HG03025 (cell line): ENCODE measurements at regions not wholly inside any gene's neighbourhood (a gene's known extent, or its start where the extent isn't known, plus 50 kb on each side); places are given as distances from the start of the nearest gene placed in this dataset.
A peak's percentile ranks its signal among the peaks of the same experiment; 100 is the strongest.
"Not testable (repeated sequence)": the region's sequence is repeated elsewhere in the genome, so short reads cannot be mapped to it uniquely, and the experiment has no call there.

Experiments
- ATAC-seq: cut with Tn5 transposase; IDR thresholded peaks from one replicate; pipeline ENCODE4 v1.9.1; 2021; ENCODE audit warnings: mild to moderate bottlenecking, moderate library complexity; ENCODE audit not compliant: unreplicated experiment, low FRiP score

DNA sequence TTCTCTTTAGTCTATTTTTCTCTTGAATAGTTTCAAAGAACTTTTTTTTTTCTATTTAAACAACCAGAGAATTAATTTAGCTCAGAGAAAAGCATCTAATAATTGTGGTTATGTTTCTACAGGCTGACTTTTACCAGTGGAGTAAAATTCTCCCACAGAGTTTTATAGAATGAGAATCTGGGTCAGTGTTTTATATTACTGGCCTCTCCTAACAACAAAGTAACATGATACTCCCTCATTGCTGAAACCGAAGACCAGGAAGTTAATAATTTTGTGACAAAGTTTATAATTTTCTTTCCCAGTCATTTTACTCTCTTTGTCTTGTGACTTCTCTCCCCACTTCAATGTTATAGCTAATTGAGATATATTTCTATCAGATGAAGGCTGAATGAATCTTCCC, 946.9 kb downstream of the EPHA3 start:
- no peak for ATAC-seq

DNA sequence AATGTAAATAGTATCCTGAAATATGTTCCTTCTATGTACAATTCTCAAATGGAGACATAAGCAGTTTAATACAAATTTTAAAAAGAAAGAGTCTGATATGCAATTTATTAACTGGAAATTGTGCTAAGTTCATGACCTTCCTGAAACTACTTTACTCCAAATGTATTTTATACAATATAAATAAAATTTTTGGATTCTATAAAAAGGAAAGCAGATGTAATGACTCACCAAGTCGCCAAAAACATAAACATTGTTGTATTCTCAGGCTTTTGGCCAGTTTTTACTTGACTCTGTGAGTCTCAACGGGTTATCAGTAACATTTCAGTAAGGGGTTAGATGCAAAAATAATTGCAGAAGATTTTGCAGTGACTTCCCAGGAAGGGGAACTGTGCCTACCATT, 948.2 kb downstream of the EPHA3 start:
- no peak for ATAC-seq

DNA sequence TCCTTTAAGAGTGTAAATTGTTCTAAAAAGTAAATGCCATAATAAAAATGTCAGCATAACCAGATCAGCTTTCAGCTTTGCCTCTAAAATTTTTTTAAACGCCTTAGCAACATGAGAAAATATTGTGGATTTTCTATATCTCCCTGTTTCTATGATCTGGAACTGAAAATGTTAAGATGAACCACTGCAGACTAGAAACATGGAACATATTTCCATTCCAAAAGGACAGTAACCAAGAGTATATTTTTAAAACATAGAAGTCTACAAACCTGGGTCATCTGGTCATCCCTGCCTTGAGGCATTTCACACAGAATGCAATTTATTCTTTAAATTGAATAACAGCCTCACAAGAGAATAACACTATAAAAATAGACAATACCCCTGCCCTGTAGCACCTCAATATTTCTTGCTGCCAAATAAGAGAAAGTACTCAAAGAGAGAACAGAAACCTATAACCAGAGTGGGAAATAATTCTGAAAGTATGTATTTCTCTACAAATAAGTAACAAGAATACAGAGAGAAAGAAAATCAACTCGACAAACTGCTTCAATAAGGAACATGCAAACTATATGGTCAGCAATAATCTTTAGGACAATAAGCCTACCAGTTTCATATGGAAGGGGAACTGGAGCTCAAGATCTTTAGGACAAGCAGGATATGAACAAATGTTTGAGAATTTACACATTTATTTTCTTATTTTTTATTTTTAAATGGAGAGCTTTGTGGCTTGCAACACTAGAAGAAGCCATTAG, 949.0 kb downstream of the EPHA3 start:
- ATAC-seq = no peak

DNA sequence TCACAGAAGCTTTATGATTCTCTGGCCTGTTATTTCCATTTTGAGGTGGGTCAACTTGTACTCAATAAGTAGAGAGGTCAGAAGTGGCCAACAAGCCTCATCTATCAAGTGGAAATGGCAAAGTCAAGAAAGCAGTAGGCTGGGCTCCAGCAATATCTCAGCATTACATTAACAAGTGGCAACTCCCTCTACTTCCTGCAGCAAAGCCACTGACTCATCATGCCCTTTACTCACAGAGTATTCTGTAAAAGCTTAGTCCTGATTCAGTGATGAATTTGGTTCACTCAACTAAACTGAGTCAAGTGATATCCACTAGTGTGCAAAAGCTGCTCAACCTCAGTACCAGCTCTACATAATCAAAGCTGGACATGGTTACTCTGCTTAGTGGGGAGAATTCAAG, 954.6 kb downstream of the EPHA3 start:
- ATAC-seq = no peak

DNA sequence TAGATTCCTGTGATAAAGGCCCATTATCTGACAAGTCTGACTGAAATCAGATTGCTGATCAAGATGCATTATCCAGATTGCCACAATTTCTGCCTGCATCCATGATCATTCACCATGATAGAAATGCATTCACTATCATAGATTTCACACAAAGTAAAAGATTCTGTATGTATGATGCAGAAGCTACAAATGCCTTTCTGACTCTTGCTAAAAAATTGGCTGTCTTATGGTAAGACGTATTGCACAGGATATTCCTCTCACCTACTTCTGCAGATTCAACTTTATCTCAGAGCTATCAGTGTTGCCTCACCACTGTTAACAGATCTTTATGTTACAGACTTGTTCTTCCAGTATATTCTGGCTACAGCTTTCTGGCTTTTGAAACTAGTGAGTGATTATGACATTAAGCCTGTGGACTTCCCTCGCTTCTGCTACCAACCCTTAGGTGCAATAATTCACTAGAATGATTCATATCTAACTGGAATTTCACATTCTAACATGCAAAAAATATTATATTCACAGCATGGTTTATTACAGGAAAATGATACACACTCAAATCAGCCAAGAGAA, 955.3 kb downstream of the EPHA3 start:
- ATAC-seq = no peak

DNA sequence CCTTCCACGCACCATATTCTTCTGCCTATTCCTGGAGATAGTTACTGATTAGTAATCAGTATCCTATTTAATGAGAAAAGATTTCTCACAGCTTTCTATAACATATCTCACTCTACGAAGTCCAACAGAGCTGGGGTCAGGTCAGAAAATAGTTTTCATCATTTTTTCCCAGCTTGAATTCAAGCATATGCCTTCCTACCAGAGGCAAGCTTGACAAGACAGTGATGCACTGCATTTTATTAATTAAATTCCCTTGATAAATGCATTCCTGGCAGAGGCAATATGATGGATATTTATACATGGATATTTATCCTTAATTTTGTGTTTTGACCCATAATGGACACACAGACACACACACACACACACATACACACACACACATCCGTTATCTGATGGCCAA, 961.4 kb downstream of the EPHA3 start:
- no peak for ATAC-seq

DNA sequence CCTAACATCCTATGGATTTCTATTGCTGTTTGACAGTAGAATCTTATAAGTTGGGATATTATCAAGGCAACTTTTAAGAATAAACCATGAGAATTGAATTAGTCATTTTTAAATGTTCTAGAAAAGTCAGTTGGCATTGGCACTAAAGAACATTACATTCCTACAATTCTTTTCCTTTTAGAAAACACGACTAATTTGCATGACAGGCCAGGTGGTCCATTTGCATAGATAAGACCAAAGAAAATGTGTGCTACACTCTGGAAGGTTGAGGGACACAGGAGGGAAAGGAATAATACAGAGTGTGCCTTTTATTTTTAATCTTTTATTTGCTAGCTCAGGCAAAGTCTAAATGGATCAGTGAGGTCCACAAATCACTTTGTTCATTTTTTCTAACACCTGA, 962.3 kb downstream of the EPHA3 start:
- ATAC-seq = no peak

DNA sequence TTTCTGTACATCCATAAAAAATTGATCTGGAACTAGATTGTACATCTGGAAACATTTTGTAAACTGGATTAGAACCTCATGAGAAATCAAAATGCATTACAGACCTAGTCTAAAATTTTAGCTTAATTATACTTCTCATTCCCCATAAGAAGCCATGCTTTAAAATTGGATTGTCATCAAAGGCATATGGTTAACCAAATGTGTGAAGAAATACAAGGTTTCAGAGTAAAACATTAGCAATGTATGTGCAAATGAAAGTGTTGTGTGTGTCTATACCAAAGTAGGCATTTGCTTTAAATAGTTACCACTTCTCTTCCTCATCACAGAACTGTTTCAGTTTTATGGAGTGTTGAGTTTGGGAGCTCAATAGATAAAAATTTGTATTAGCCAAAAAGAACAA, 968.7 kb downstream of the EPHA3 start:
- ATAC-seq = no peak

DNA sequence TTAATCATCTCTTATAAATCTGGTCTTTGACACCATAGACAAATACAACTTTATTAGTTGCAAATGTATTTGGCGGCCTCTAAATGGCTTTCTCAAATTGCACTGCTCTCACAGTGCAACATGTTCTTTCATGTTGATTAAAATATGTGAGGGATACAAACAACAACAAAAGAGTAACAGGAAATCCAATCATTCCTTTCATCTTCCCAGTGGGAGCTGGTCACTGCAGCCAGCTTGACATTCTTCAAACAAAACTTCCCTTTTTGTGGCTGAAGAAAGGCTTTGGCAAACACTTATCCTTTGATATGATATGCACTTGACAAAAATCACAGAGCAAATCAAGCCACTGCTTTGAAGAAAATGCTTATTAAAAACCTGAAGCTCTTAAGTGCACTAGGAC, 973.6 kb downstream of the EPHA3 start:
- ATAC-seq = no peak

DNA sequence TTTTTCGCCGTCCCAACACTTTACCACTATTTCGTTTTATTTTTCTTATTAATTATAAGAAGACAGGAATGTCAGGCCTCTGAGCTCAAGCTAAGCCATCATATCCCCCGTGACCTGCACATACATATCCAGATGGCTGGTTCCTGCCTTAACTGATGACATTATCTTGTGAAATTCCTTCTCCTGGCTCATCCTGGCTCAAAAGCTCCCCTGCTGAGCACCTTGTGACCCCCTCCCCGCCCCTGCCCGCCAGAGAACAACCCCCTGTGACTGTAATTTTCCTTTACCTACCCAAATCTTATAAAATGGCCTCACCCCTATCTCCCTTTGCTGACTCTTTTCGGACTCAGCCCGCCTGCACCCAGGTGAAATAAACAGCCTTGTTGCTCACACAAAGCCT, 978.9 kb downstream of the EPHA3 start:
- ATAC-seq = not testable (repeated sequence)

DNA sequence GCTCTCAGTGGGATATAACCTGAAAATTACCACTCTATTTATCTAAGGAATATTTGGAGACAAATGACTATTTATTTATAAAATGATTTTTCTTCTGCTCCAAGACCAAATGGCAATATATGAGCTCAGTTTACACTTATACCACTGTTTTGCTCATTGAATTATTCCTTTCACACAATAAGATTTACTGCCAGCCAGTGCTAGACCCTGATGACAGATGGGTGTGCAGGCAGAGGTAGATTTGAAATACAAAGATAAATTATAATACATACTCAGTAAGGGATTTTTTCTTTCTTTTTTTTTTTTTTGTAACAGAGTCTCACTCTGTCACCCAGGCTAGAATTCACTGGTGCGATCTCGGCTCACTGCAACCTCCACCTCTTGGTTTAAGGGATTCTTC, 980.3 kb downstream of the EPHA3 start:
- no peak for ATAC-seq

DNA sequence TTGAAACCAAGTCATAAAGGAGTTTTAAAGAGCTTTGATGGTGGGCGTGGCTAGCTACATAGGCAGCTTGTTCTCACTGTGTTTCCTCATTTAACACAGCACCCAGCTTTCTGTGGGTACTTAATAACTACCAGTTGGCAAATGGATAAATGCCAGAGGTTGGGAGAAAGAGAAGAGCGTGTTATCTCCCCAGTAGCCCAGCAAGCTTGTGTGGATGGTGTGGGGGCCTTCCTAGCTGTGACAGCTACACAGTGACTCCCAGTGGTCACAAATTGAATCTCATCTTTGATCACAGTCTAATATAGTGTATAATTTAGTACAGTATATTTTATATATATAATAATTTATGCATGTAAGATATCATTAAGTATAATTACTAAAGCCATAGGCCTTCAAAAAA, 984.1 kb downstream of the EPHA3 start:
- ATAC-seq = peak; percentile 75

DNA sequence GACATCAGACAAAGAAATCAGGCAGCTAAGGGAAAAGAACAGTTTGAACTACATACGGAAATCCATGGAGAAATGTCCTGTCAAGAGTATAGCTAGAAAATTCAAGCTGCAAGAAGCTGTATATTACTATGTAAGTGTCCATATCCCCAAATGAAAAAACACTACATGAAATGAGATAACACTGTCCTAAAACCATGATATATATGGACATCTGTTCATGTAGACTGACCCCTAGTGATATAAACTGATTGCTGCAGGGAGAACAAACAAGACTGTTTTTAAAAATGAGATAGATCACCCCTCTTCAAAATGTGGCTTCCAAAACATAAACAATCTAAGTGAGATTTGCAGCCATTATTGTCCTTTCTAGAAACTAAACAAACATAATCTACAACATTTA, 985.6 kb downstream of the EPHA3 start:
- no peak for ATAC-seq

DNA sequence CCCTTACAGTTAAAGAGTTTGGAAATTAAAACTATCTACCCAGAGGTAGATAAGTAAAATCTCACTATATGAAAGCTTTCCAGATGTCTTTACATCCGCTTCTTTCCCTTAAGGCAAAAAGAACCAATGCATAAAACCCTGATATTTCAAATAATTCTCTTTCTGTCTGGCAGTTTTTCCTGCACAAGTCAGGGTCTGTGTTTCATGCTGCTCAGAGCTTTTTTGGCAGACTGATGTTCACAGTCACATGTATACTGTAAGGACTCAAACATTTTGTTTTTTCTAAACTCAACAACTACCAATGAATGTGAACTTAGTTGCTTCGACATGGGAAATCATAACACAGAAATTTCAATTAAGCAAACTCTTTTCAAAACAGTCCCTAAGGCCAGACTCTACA, 988.4 kb downstream of the EPHA3 start:
- ATAC-seq = no peak

DNA sequence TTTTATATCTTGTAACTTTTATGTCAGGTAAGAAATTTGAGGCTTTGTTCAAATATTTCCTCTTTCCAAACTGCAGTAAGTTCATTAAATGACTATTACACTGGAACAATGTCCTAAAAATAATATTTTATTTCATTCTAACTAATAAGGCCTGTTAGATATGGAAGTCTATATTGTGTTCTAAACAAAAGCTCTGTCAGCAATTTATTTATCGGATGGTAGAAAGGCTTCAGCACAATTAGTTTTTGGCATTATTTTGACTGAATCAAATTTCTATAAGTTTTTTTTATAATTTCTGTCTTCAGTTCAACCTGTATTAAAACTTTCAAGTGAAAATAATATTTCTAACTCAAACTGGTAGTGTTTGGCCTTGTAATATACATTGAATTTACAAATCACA, 992.1 kb downstream of the EPHA3 start:
- ATAC-seq = no peak

DNA sequence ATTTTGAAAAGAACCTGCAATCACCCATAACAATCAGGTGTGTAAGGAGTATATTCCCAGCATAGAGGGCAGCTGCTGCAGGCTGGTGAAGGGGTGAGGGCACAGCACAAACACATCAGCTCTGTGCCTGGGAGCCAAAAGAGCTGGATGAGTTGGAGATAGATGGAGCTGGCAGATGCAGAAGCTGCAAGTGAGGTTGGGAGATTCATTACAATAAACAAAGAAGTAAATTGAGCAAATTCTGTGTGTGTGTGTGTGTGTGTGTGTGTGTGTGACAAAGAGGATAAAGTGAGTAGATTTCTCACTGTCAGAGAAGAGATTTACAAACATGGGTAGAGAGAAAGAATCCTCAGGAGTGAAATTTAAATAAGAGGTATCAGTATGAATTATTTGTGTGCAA, 994.7 kb downstream of the EPHA3 start:
- ATAC-seq = no peak

DNA sequence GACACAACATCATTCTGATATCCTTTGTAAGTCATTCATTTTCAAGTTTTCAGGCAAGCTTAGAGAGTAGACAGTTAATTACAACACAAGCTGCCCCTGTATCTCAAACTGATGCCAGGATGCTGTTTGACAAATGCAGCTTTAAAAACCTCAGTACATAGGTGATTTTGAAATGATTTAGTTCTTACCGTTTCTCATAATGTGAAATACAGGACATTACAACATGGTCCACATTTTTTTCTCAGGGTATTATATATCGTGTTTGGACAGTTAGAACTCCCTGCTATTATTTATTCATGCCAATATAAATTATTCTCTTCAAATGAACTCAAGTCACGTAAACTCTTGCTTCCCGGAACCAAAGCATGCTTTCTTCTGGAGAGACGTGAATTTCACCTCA, 1013.9 kb downstream of the EPHA3 start:
- ATAC-seq = no peak

DNA sequence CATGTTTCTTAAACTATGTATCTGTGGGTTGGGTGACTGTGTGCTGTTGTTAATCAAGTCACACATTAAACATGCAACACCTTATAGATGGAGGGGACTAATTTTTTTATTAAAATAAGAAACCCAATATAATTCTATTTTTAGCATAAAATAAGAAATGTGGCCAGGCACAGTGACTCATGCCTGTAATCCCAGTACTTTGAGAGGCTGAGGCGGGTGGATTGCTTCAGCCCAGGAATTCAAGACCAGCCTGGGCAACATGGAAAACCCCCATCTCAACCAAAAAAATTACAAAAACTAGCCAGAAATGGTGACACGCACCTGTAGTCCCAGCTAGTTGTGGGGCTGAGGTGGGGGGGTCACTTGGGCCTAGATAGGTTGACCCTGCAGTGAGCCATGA, 1021.0 kb downstream of the EPHA3 start:
- ATAC-seq = no peak

DNA sequence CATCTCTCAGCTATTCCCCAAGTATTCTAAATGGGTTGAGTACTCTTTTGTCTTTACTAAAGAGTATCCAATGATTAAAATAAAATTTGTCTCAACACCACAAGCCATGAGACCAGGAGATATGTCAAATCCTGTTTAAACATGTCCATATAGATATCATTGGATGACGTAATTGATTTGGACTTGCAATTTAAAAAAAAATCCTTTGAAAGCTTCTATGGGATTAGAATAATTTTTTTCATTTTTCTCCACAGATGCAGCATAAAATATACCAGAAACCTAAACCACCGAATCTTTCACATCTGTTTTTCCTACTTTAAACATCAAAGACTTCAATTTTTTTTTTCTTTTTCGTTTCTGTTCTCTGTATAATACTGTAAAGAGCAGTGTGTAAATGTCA, 1022.3 kb downstream of the EPHA3 start:
- no peak for ATAC-seq

DNA sequence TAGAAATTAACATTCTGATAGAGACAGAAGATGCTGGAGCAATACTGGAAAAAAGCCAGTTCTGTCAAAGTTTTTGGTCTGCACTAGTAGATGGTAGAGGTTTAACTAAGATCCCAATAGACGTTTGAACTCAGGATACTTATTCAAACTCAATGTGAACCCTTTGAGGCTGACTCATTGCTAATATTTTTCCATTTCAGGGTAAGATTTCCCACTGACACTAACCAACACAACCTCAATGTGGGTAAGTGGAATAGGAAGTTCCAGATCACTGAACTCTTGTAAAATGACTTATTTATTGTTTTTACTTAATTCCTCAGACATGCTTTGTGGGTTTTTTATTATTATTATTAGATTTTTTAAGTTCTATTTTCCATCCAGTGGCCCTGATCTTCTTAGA, 1024.8 kb downstream of the EPHA3 start:
- ATAC-seq = no peak

DNA sequence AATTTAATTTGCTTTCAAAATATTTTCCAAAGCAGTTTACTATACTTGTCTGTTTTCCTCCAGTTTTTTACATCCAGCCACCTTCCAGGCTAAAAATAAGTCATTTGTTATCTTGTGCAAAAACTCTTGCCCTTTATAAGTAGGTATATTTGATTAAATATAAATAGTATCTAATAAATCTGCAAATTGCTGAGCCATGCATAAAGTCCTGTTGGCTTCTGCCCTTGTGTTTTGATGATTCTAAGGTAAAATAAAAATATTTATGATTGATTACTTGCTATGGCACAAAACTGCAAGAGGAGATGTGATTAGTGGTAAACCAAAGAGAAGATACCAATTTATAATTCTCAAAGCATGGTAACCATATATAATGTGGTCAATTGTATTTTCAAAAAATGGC, 1026.7 kb downstream of the EPHA3 start:
- ATAC-seq = no peak

DNA sequence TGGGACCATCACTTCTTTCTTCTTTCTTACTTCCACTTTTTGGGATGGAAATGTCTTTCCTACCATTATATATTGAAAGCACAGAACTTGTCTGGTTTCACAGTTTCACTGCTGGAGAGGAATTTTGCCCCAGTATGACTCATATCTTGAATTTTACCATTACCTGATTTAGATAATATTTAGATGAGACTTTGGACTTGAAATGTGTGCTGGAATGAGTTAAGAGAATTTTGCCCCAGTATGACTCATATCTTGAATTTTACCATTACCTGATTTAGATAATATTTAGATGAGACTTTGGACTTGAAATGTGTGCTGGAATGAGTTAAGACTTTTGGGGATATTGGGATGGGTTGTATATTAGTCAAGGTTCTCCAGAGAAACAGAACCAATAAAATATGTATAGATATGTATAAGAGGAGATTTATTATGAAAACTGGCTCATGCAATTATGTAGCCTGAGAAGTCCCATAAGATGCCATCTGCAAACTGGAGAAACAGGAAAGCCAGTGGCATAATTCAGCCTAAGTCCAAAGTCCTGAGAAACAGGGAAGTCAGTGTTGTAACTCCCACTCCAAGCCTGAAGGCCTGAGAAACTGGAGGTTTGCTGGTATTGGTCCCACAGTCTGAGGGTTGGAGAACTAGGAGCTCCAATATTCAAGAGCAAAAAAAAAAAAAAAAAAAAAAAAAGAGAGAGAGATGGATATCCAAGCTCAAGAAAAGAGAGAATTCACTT, 1029.2 kb downstream of the EPHA3 start:
- no peak for ATAC-seq
